Testis (tissue), 2 donors: ENCODE measurements at regions not wholly inside any gene's neighbourhood (a gene's known extent, or its start where the extent isn't known, plus 50 kb on each side); places are given as distances from the start of the nearest gene placed in this dataset.

ENCODE experiments used
- POLR2A ChIP-seq: fragments of 450-650 bp; IDR thresholded peaks from one replicate; pipeline ENCODE4 v1.6.1; 2017; ENCODE audit warnings: antibody characterized with exemption, mild to moderate bottlenecking, moderate library complexity
- TF ChIP-seq, protein P1 (sequence below), 3 experiments: fragments of 450-650 bp in 2 of 3; fragments of 200-600 bp in 1 of 3; sonication (generic) in 1 of 3; IDR thresholded peaks; one replicate each; pipeline ENCODE4 v1.5.1; 2016 to 2019; ENCODE audit warnings: antibody characterized with exemption in 3 of 3, mild to moderate bottlenecking in 2 of 3, moderate library complexity in 1 of 3

DNA sequence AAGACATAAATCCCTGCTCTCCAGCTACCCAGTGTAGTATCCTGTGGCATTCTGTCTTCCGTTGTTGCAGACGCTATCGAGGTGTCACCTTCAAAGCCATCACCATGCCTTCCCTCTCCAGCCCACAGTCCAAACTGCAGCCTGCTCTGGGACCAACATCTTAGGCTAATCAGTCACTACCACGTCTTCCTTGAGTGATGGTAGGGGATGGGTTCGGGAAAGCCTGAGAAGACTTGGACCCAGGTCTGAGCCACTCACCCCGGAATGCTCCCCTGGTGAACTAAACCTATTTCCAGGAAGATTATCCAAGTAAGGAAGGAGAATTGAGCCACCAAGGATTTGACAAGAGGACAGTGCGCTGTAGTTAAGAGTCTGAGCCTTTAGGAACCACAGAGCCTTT is 52.9 kb upstream of the IRX1 start:
- TF ChIP-seq, protein P1, sequence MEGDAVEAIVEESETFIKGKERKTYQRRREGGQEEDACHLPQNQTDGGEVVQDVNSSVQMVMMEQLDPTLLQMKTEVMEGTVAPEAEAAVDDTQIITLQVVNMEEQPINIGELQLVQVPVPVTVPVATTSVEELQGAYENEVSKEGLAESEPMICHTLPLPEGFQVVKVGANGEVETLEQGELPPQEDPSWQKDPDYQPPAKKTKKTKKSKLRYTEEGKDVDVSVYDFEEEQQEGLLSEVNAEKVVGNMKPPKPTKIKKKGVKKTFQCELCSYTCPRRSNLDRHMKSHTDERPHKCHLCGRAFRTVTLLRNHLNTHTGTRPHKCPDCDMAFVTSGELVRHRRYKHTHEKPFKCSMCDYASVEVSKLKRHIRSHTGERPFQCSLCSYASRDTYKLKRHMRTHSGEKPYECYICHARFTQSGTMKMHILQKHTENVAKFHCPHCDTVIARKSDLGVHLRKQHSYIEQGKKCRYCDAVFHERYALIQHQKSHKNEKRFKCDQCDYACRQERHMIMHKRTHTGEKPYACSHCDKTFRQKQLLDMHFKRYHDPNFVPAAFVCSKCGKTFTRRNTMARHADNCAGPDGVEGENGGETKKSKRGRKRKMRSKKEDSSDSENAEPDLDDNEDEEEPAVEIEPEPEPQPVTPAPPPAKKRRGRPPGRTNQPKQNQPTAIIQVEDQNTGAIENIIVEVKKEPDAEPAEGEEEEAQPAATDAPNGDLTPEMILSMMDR (IDR thresholded peaks at IDR 0.05) = no peak
- no peak for TF ChIP-seq POLR2A
